ENCODE measurements at regions not wholly inside any gene's neighbourhood (a gene's known extent, or its start where the extent isn't known, plus 50 kb on each side); places are given as distances from the start of the nearest gene placed in this dataset.

DNA sequence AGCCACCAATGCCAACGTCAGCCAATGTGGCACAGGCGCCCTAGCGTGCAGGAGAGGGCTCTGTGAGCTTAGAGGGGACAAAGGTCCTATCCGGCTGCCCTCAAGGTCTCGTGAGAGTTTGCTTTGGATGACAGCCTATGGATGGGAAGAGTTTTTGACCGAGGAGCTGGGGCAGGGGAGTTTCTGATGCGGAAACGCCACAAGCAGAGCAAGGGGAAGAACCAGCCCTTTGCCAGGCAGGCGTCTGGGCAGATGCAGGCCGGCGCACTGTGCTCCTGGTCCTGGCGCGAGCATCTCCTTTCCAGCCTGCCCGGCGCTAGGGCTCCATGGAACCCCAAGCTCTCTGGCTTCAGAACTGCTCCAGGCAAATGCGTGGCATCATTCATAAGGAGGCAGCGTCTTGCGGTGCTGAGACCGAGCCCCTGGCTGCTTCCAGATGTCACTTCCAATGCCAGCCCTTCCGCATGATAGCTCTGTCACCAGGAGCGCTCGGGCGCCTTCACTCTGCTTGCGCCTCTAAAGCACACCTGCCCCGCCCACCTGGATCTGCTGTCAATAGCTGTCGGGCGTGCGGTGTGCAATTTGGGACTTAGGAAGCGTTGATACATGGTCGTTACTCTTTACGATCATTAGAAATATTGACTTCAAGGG lies 374.9 kb upstream of the IRX1 start:
- Histone ChIP-seq H3K4me2 (replicated peaks; ENCODE audit: extremely low read depth, low read length, poor library complexity, severe bottlenecking) (no peak overlapping the region), H3K36me3 (replicated peaks in 1 of 2; ENCODE audit: control insufficient read depth in 1 of 2, insufficient read depth in 2 of 2, low read length in 2 of 2) (no peaks in the 10 kb centered on the region), H3K79me2 (ENCODE audit: insufficient read depth, low read length) (no peaks in the 10 kb centered on the region), H3K4me1 (ENCODE audit: control insufficient read depth in 1 of 2, insufficient read depth in 2 of 2, low read length in 2 of 2) (no peaks in the 10 kb centered on the region), H3K9me3 (replicated peaks in 1 of 2; ENCODE audit: control insufficient read depth in 1 of 2, insufficient read depth in 1 of 2, low read length in 2 of 2) (peaks cover 0 to 11% of the 10 kb centered on the region in 2 donors), H3K4me3 (replicated peaks in 1 of 3; ENCODE audit: low read depth in 2 of 3, low read length in 3 of 3) (no peak overlapping the region), H3K27ac (ENCODE audit: low read depth in 1 of 2, low read length in 2 of 2) (no peak overlapping the region), H2AFZ (ENCODE audit: insufficient read depth, low read depth, low read length, poor library complexity, severe bottlenecking) (no peak overlapping the region), H3K9ac (ENCODE audit: insufficient read depth, low read length, poor library complexity, severe bottlenecking) (no peak overlapping the region), H3K27me3 (ENCODE audit: control insufficient read depth in 2 of 2, insufficient read depth in 2 of 2, low read length in 2 of 2) (no peaks in the 10 kb centered on the region), H4K20me1 (ENCODE audit: insufficient read depth, low read length) (no peaks in the 10 kb centered on the region)
- Mint-ChIP-seq H3K36me3 (no peaks in the 10 kb centered on the region), H3K9me3 (peaks cover 0 to 30% (median 11%) of the 10 kb centered on the region in 7 donors), H3K27me3 (ENCODE audit: low read depth in 3 of 3) (peaks cover 0 to 8% (median 5%) of the 10 kb centered on the region in 3 donors), H3K27ac (no peak overlapping the region), H3K4me1 (no peaks in the 10 kb centered on the region), H3K4me3 (no peak overlapping the region)
- WGBS (ENCODE audit: insufficient coverage): 93% methylated on average over 31 of the region's 31 CpGs
- TF ChIP-seq, protein P1, sequence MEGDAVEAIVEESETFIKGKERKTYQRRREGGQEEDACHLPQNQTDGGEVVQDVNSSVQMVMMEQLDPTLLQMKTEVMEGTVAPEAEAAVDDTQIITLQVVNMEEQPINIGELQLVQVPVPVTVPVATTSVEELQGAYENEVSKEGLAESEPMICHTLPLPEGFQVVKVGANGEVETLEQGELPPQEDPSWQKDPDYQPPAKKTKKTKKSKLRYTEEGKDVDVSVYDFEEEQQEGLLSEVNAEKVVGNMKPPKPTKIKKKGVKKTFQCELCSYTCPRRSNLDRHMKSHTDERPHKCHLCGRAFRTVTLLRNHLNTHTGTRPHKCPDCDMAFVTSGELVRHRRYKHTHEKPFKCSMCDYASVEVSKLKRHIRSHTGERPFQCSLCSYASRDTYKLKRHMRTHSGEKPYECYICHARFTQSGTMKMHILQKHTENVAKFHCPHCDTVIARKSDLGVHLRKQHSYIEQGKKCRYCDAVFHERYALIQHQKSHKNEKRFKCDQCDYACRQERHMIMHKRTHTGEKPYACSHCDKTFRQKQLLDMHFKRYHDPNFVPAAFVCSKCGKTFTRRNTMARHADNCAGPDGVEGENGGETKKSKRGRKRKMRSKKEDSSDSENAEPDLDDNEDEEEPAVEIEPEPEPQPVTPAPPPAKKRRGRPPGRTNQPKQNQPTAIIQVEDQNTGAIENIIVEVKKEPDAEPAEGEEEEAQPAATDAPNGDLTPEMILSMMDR (IDR thresholded peaks at IDR 0.05): no peak
- intact Hi-C loops (cut with micrococcal nuclease): no loop called here
- DNase-seq: no peak

DNA sequence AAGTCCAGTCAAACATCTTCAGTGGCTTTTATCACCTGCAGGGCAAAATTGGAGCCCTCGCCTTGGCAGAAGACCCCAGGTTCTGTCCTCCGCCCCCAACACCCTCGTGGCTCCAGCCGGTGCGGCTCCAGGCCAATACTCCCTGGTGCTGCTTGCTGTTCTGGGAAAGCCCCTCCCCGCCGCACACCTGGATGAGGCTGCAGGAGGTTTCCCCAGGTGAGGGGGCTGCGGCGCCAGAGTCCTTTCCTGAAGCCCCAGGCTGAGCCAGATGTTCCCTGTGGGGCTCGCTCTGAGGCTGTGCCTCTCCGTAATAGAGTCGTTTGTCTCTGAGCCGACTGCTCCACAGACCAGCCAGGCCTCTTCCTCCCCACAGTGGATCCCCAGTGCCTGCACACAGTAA lies 375.4 kb upstream of the IRX1 start:
- TF ChIP-seq, protein P1 (IDR thresholded peaks at IDR 0.05): no peak
- Mint-ChIP-seq H3K4me3 (no peak overlapping the region), H3K27me3 (ENCODE audit: low read depth in 3 of 3) (peaks cover 0 to 8% (median 5%) of the 10 kb centered on the region in 3 donors), H3K36me3 (no peaks in the 10 kb centered on the region), H3K4me1 (no peaks in the 10 kb centered on the region), H3K27ac (no peak overlapping the region), H3K9me3 (peaks cover 0 to 27% (median 11%) of the 10 kb centered on the region in 7 donors)
- no peak overlapping the region for H3K4me3 ChIP-seq (replicated peaks in 1 of 3; ENCODE audit: low read depth in 2 of 3, low read length in 3 of 3)
- H3K36me3 ChIP-seq (replicated peaks in 1 of 2; ENCODE audit: control insufficient read depth in 1 of 2, insufficient read depth in 2 of 2, low read length in 2 of 2): no peaks in the 10 kb centered on the region
- H3K27me3 ChIP-seq (ENCODE audit: control insufficient read depth in 2 of 2, insufficient read depth in 2 of 2, low read length in 2 of 2): no peaks in the 10 kb centered on the region
- no peaks in the 10 kb centered on the region for H4K20me1 ChIP-seq (ENCODE audit: insufficient read depth, low read length)
- H3K4me1 ChIP-seq (ENCODE audit: control insufficient read depth in 1 of 2, insufficient read depth in 2 of 2, low read length in 2 of 2): no peaks in the 10 kb centered on the region
- peaks cover 0 to 13% of the 10 kb centered on the region in 2 donors for H3K9me3 ChIP-seq (replicated peaks in 1 of 2; ENCODE audit: control insufficient read depth in 1 of 2, insufficient read depth in 1 of 2, low read length in 2 of 2)
- 92% methylated on average over 13 of the region's 13 CpGs for WGBS (ENCODE audit: insufficient coverage)
- intact Hi-C loops (cut with micrococcal nuclease): no loop called here
- no peak overlapping the region for H3K9ac ChIP-seq (ENCODE audit: insufficient read depth, low read length, poor library complexity, severe bottlenecking)
- no peak overlapping the region for H2AFZ ChIP-seq (ENCODE audit: insufficient read depth, low read depth, low read length, poor library complexity, severe bottlenecking)
- H3K27ac ChIP-seq (ENCODE audit: low read depth in 1 of 2, low read length in 2 of 2): no peak overlapping the region
- no peak overlapping the region for H3K4me2 ChIP-seq (replicated peaks; ENCODE audit: extremely low read depth, low read length, poor library complexity, severe bottlenecking)
- no peak for DNase-seq
- H3K79me2 ChIP-seq (ENCODE audit: insufficient read depth, low read length): no peaks in the 10 kb centered on the region
